Breast epithelium (tissue), 4 donors: ENCODE measurements at regions not wholly inside any gene's neighbourhood (a gene's known extent, or its start where the extent isn't known, plus 50 kb on each side); places are given as distances from the start of the nearest gene placed in this dataset.

ENCODE experiments used
- DNase-seq, 2 donors: peaks; one replicate each; pipeline ENCODE4 v3.0.0-alpha.2; 2019; ENCODE audit warnings: low spot score in 2 of 2
- H3K27ac ChIP-seq, 2 donors: fragments of 200-600 bp; sonication (generic) in 1 of 2; one replicate each; pipeline ENCODE4 v1.5.1; 2016 to 2019; ENCODE audit warnings: mild to moderate bottlenecking in 1 of 2
- H3K27me3 ChIP-seq, 2 donors: fragments of 200-600 bp; sonication (generic) in 1 of 2; one replicate each; pipeline versions ENCODE4 v1.5.1 to v1.6.0; 2017 to 2019; ENCODE audit warnings: control low read depth in 1 of 2, mild to moderate bottlenecking in 1 of 2
- H3K36me3 ChIP-seq: fragments of 200-600 bp; one replicate; pipeline ENCODE4 v1.5.1; 2019
- H3K4me1 ChIP-seq, 2 donors: fragments of 200-600 bp; sonication (generic); one replicate each; pipeline ENCODE4 v1.5.1; 2016 to 2019; ENCODE audit warnings: control low read depth in 1 of 2
- H3K4me3 ChIP-seq, 3 donors: fragments of 200-600 bp; sonication (generic); 1 replicate in 2 of 3; 2 replicates in 1 of 3; pipeline ENCODE4 v1.5.1; 2016 to 2019; ENCODE audit warnings: mild to moderate bottlenecking in 3 of 3, moderate library complexity in 2 of 3
- H3K9me3 ChIP-seq, 2 donors: fragments of 200-600 bp; sonication (generic) in 1 of 2; one replicate each; pipeline ENCODE4 v1.5.1; 2016 to 2019; ENCODE audit warnings: control low read depth in 1 of 2
- CTCF ChIP-seq, 3 donors: fragments of 450-650 bp; IDR thresholded peaks; one replicate each; pipeline ENCODE4 v1.5.1; 2016 to 2017; ENCODE audit warnings: antibody characterized with exemption in 3 of 3, mild to moderate bottlenecking in 3 of 3, moderate library complexity in 3 of 3
- POLR2A ChIP-seq: fragments of 450-650 bp; IDR thresholded peaks from one replicate; pipeline ENCODE4 v1.6.1; 2016; ENCODE audit warnings: antibody characterized with exemption, mild to moderate bottlenecking, moderate library complexity
- POLR2AphosphoS5 ChIP-seq, 3 donors: sonication (generic); formaldehyde crosslinking; IDR thresholded peaks; one replicate each; pipeline ENCODE4 v1.6.1; 2017; ENCODE audit warnings: antibody characterized with exemption in 3 of 3
- intact Hi-C: fragments of 100-400 bp; cut with DNase I; formaldehyde crosslinking; loops from one replicate; pipeline ENCODE4 v1.15.1; 2023; ENCODE audit warnings: low total_unique reads

DNA sequence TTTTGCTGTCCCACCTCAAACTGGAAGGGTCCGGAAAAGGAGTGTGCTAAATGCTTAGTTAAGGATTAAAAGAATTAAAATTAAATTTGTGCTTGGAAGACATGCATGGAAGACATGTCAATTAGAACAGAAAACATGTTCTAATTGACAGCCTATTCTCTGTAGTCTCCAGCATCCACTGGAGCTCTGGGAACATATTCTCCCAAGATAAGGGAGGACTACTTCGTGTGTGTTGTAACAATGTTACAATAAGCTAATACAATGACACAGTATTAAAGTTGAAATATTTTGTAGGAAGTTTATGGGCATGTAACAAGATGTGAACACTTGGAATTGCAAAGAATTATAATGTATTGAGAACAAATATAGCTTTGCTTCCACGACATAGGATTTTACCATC is 567.4 kb upstream of the CITED2 start:
- intact Hi-C loops, result loop anchor here (2.0 kb wide), 1 partner anchor 65 kb away; no protein-coding TSS in a partner anchor
- Histone ChIP-seq H3K27me3 (no peaks in the 10 kb centered on the region), H3K4me1 (no peaks in the 10 kb centered on the region), H3K36me3 (no peaks in the 10 kb centered on the region), H3K27ac (no peak overlapping the region), H3K9me3 (no peaks in the 10 kb centered on the region), H3K4me3 (no peak overlapping the region)
- no peak for DNase-seq
- no peak for TF ChIP-seq POLR2AphosphoS5 (IDR thresholded peaks at IDR 0.05)
- TF ChIP-seq POLR2A, result no peak
- no peak for TF ChIP-seq CTCF (IDR thresholded peaks at IDR 0.05)

- H3K27ac ChIP-seq, result no peak overlapping the region
- intact Hi-C loops, result no loop called here
- no peaks in the 10 kb centered on the region for H3K27me3 ChIP-seq
- DNase-seq, result no peak
- H3K4me3 ChIP-seq, result no peak overlapping the region
- TF ChIP-seq POLR2AphosphoS5 (IDR thresholded peaks at IDR 0.05) (no peak), POLR2A (no peak), CTCF (IDR thresholded peaks at IDR 0.05) (no peak)
- H3K9me3 ChIP-seq, result no peaks in the 10 kb centered on the region
- no peaks in the 10 kb centered on the region for H3K36me3 ChIP-seq
- no peaks in the 10 kb centered on the region for H3K4me1 ChIP-seq
Measured at GRCh38 chr6:139940741-139941729, 566.6 kb upstream of the CITED2 start.

DNA sequence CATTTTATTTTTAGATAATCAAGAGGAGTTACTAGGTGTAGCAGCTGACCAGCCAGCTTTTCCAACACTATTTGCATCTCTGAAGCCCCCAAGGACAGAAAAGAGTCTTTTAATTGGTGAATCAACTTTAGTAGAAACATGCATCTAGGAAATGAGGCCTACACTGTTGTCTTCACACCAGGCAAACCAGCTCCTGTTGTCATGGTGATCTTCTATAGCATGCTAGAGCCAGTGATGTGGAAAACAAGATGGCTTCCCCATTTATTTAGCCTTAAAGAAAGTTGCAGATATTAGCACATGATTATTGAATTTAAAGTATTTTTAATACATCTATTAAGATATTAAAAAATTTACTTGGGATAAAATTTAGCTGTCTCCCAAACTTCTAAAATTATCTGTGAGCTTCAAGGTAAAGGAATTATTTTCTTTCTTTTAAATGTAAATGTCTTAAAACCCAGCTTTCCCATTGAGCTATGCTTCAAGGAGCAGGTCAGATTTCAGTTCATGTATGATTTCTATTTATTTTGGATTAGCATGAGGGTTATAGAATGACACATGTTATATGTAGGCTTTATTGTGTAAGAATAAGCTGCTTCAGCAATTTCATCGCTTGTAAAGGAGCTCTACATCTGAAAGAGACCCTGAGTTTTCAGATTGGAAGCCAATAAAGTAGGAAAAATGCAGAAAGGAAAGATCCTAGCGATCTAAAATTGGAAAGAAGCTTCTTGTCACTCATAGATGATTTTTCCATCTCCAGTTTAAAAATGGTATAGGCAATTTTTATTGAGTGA is 564.9 kb upstream of the CITED2 start:
- no peaks in the 10 kb centered on the region for H3K27me3 ChIP-seq

GRCh38 chr6:139932671-139933070 is 558.2 kb upstream of the CITED2 start:
- DNase-seq, result no peak
- no peak for TF ChIP-seq CTCF (IDR thresholded peaks at IDR 0.05)
- TF ChIP-seq POLR2AphosphoS5 (IDR thresholded peaks at IDR 0.05), result no peak
- no peak for TF ChIP-seq POLR2A
- intact Hi-C loops, result no loop called here

More for the DNA sequence above, 564.9 kb upstream of the CITED2 start:
- H3K9me3 ChIP-seq, result no peaks in the 10 kb centered on the region
- intact Hi-C loops, result no loop called here
- H3K27ac ChIP-seq, result no peak overlapping the region
- no peak overlapping the region for H3K4me3 ChIP-seq
- H3K36me3 ChIP-seq, result no peaks in the 10 kb centered on the region
- H3K4me1 ChIP-seq, result no peaks in the 10 kb centered on the region
- DNase-seq, result no peak
- TF ChIP-seq POLR2A, result no peak
- TF ChIP-seq POLR2AphosphoS5 (IDR thresholded peaks at IDR 0.05), result no peak
- no peak for TF ChIP-seq CTCF (IDR thresholded peaks at IDR 0.05)

More at GRCh38 chr6:139932671-139933070, 558.2 kb upstream of the CITED2 start:
- H3K36me3 ChIP-seq, result no peaks in the 10 kb centered on the region
- H3K4me1 ChIP-seq, result no peaks in the 10 kb centered on the region
- no peak overlapping the region for H3K27ac ChIP-seq
- H3K27me3 ChIP-seq, result no peaks in the 10 kb centered on the region
- no peak overlapping the region for H3K4me3 ChIP-seq
- no peaks in the 10 kb centered on the region for H3K9me3 ChIP-seq
